ENCODE measurements at regions not wholly inside any gene's neighbourhood (a gene's known extent, or its start where the extent isn't known, plus 50 kb on each side); places are given as distances from the start of the nearest gene placed in this dataset.
"Not testable (repeated sequence)": the region's sequence is repeated elsewhere in the genome, so short reads cannot be mapped to it uniquely, and the experiment has no call there.

- not testable (repeated sequence) for H3K4me2 ChIP-seq (ENCODE audit: low read length, poor library complexity, severe bottlenecking); H3K9ac ChIP-seq (ENCODE audit: low read length); H3K79me1 ChIP-seq (replicated peaks; ENCODE audit: low read length, poor library complexity, severe bottlenecking); DNase-seq; H3K27me3 ChIP-seq (ENCODE audit: control insufficient read depth in 1 of 2, insufficient read depth in 1 of 2, low read length in 2 of 2); H2AFZ ChIP-seq (ENCODE audit: low read depth, low read length); H3K18ac ChIP-seq (ENCODE audit: low read depth in 1 of 2, low read length in 2 of 2); H2BK12ac ChIP-seq (ENCODE audit: low read length in 2 of 2); H3K27ac ChIP-seq (ENCODE audit: low read length, poor library complexity, severe bottlenecking); H4K91ac ChIP-seq (ENCODE audit: low read length); H3K4ac ChIP-seq (ENCODE audit: low read depth in 1 of 2, low read length in 2 of 2); H3K23ac ChIP-seq (ENCODE audit: low read length in 2 of 2); H2BK5ac ChIP-seq (ENCODE audit: low read depth, low read length, poor library complexity, severe bottlenecking); H3K36me3 ChIP-seq (ENCODE audit: control insufficient read depth in 1 of 2, insufficient read depth in 2 of 2, low read depth in 1 of 2, low read length in 2 of 2); H3K14ac ChIP-seq (ENCODE audit: low read length in 2 of 2); H2BK120ac ChIP-seq (ENCODE audit: low read depth, low read length); H2AK5ac ChIP-seq (ENCODE audit: low read length, severe bottlenecking); H4K8ac ChIP-seq (ENCODE audit: low read length); H3K4me3 ChIP-seq (ENCODE audit: insufficient read depth in 1 of 2, low read depth in 1 of 2, low read length in 2 of 2); H3K4me1 ChIP-seq (ENCODE audit: control insufficient read depth, insufficient read depth, low read depth, low read length); H2BK15ac ChIP-seq (ENCODE audit: low read depth, poor library complexity, severe bottlenecking)
- WGBS, result 100% methylated on average over 4 of the region's 10 CpGs
- H3K9me3 ChIP-seq (ENCODE audit: control insufficient read depth, low read length), result peaks cover 12% of the 10 kb centered on the region
Measured at GRCh38 chr9:80985595-80985994, 703.8 kb downstream of the TLE1 start.

GRCh38 chr9:80976403-80976802 lies 712.9 kb downstream of the TLE1 start:
- no peaks in the 10 kb centered on the region for H3K79me1 ChIP-seq (replicated peaks; ENCODE audit: low read length, poor library complexity, severe bottlenecking)
- no peaks in the 10 kb centered on the region for H3K27me3 ChIP-seq (ENCODE audit: control insufficient read depth in 1 of 2, insufficient read depth in 1 of 2, low read length in 2 of 2)
- H3K9ac ChIP-seq (ENCODE audit: low read length), result no peak overlapping the region
- DNase-seq, result no peak
- peaks cover 6% of the 10 kb centered on the region for H3K9me3 ChIP-seq (ENCODE audit: control insufficient read depth, low read length)
- H3K18ac ChIP-seq (ENCODE audit: low read depth in 1 of 2, low read length in 2 of 2), result no peak overlapping the region
- H3K27ac ChIP-seq (ENCODE audit: low read length, poor library complexity, severe bottlenecking), result no peak overlapping the region
- no peak overlapping the region for H2AFZ ChIP-seq (ENCODE audit: low read depth, low read length)
- no peak overlapping the region for H4K91ac ChIP-seq (ENCODE audit: low read length)
- no peak overlapping the region for H3K4me3 ChIP-seq (ENCODE audit: insufficient read depth in 1 of 2, low read depth in 1 of 2, low read length in 2 of 2)
- no peak overlapping the region for H2BK15ac ChIP-seq (ENCODE audit: low read depth, poor library complexity, severe bottlenecking)
- H3K36me3 ChIP-seq (ENCODE audit: control insufficient read depth in 1 of 2, insufficient read depth in 2 of 2, low read depth in 1 of 2, low read length in 2 of 2), result no peaks in the 10 kb centered on the region
- H3K4me2 ChIP-seq (ENCODE audit: low read length, poor library complexity, severe bottlenecking), result no peak overlapping the region
- no peak overlapping the region for H4K8ac ChIP-seq (ENCODE audit: low read length)
- H2BK5ac ChIP-seq (ENCODE audit: low read depth, low read length, poor library complexity, severe bottlenecking), result no peak overlapping the region
- no peak overlapping the region for H3K14ac ChIP-seq (ENCODE audit: low read length in 2 of 2)
- H3K4ac ChIP-seq (ENCODE audit: low read depth in 1 of 2, low read length in 2 of 2), result no peak overlapping the region
- H2AK5ac ChIP-seq (ENCODE audit: low read length, severe bottlenecking), result no peak overlapping the region
- 37% methylated on average over 2 of the region's 3 CpGs for WGBS
- H3K4me1 ChIP-seq (ENCODE audit: control insufficient read depth, insufficient read depth, low read depth, low read length), result no peaks in the 10 kb centered on the region
- H2BK120ac ChIP-seq (ENCODE audit: low read depth, low read length), result no peak overlapping the region
- no peak overlapping the region for H2BK12ac ChIP-seq (ENCODE audit: low read length in 2 of 2)
- no peak overlapping the region for H3K23ac ChIP-seq (ENCODE audit: low read length in 2 of 2)

- not testable (repeated sequence) for H3K14ac ChIP-seq (ENCODE audit: low read length in 2 of 2); H3K4me1 ChIP-seq (ENCODE audit: control insufficient read depth, insufficient read depth, low read depth, low read length); H4K8ac ChIP-seq (ENCODE audit: low read length); H3K23ac ChIP-seq (ENCODE audit: low read length in 2 of 2); H2AK5ac ChIP-seq (ENCODE audit: low read length, severe bottlenecking); H3K79me1 ChIP-seq (replicated peaks; ENCODE audit: low read length, poor library complexity, severe bottlenecking); H2BK15ac ChIP-seq (ENCODE audit: low read depth, poor library complexity, severe bottlenecking); H2BK5ac ChIP-seq (ENCODE audit: low read depth, low read length, poor library complexity, severe bottlenecking); H3K36me3 ChIP-seq (ENCODE audit: control insufficient read depth in 1 of 2, insufficient read depth in 2 of 2, low read depth in 1 of 2, low read length in 2 of 2); H3K4me2 ChIP-seq (ENCODE audit: low read length, poor library complexity, severe bottlenecking); H2AFZ ChIP-seq (ENCODE audit: low read depth, low read length); H3K27me3 ChIP-seq (ENCODE audit: control insufficient read depth in 1 of 2, insufficient read depth in 1 of 2, low read length in 2 of 2); H3K27ac ChIP-seq (ENCODE audit: low read length, poor library complexity, severe bottlenecking); H3K18ac ChIP-seq (ENCODE audit: low read depth in 1 of 2, low read length in 2 of 2); H3K4me3 ChIP-seq (ENCODE audit: insufficient read depth in 1 of 2, low read depth in 1 of 2, low read length in 2 of 2); H3K4ac ChIP-seq (ENCODE audit: low read depth in 1 of 2, low read length in 2 of 2); H2BK12ac ChIP-seq (ENCODE audit: low read length in 2 of 2); H3K9ac ChIP-seq (ENCODE audit: low read length); DNase-seq; H2BK120ac ChIP-seq (ENCODE audit: low read depth, low read length); H4K91ac ChIP-seq (ENCODE audit: low read length); H3K9me3 ChIP-seq (ENCODE audit: control insufficient read depth, low read length)
- WGBS, result 79% methylated on average over 2 of the region's 2 CpGs
Measured at GRCh38 chr9:80970377-80970776, 719.0 kb downstream of the TLE1 start.

- peak; percentile 81 for DNase-seq
- Histone ChIP-seq H3K4me2 (ENCODE audit: low read length, poor library complexity, severe bottlenecking) (no peak overlapping the region), H2BK12ac (ENCODE audit: low read length in 2 of 2) (no peak overlapping the region), H3K9me3 (ENCODE audit: control insufficient read depth, low read length) (peaks cover 7% of the 10 kb centered on the region), H4K91ac (ENCODE audit: low read length) (no peak overlapping the region), H3K27ac (ENCODE audit: low read length, poor library complexity, severe bottlenecking) (no peak overlapping the region), H3K14ac (ENCODE audit: low read length in 2 of 2) (no peak overlapping the region), H3K4me3 (ENCODE audit: insufficient read depth in 1 of 2, low read depth in 1 of 2, low read length in 2 of 2) (no peak overlapping the region), H3K27me3 (ENCODE audit: control insufficient read depth in 1 of 2, insufficient read depth in 1 of 2, low read length in 2 of 2) (no peaks in the 10 kb centered on the region), H3K4me1 (ENCODE audit: control insufficient read depth, insufficient read depth, low read depth, low read length) (no peaks in the 10 kb centered on the region), H3K9ac (ENCODE audit: low read length) (no peak overlapping the region), H2BK5ac (ENCODE audit: low read depth, low read length, poor library complexity, severe bottlenecking) (no peak overlapping the region), H3K79me1 (replicated peaks; ENCODE audit: low read length, poor library complexity, severe bottlenecking) (no peaks in the 10 kb centered on the region), H3K23ac (ENCODE audit: low read length in 2 of 2) (no peak overlapping the region), H3K4ac (ENCODE audit: low read depth in 1 of 2, low read length in 2 of 2) (no peak overlapping the region), H2BK120ac (ENCODE audit: low read depth, low read length) (no peak overlapping the region), H3K36me3 (ENCODE audit: control insufficient read depth in 1 of 2, insufficient read depth in 2 of 2, low read depth in 1 of 2, low read length in 2 of 2) (no peaks in the 10 kb centered on the region), H2AK5ac (ENCODE audit: low read length, severe bottlenecking) (no peak overlapping the region), H3K18ac (ENCODE audit: low read depth in 1 of 2, low read length in 2 of 2) (no peak overlapping the region), H4K8ac (ENCODE audit: low read length) (no peak overlapping the region), H2AFZ (ENCODE audit: low read depth, low read length) (no peak overlapping the region), H2BK15ac (ENCODE audit: low read depth, poor library complexity, severe bottlenecking) (no peak overlapping the region)
- WGBS, result no CpG with 5 or more reads among the region's 1 CpG
Measured at GRCh38 chr9:80968611-80969010, 720.7 kb downstream of the TLE1 start.

All from mesenchymal stem cell (in vitro differentiated cells and primary cell).